SK-N-SH (cell line): ENCODE measurements at regions not wholly inside any gene's neighbourhood (a gene's known extent, or its start where the extent isn't known, plus 50 kb on each side); places are given as distances from the start of the nearest gene placed in this dataset.

ENCODE experiments used
- CTCF ChIA-PET: fragments of 300-600, 350-600 bp; formaldehyde crosslinking; extraction: SDS; loops from one replicate; lab custom pipeline; 2021; lab: Yijun Ruan, JAX
- POLR2A ChIA-PET: fragments of 350-600 bp; sonication (Branson Sonifier 250); formaldehyde crosslinking; extraction: SDS; loops from one replicate; lab custom pipeline; 2020; ENCODE audit warnings: antibody characterized with exemption, inconsistent platforms; lab: Yijun Ruan, JAX
- DNase-seq: peaks from one replicate; pipeline ENCODE4 v3.0.0; 2012
- H2AFZ ChIP-seq: fragments of 200-600 bp; sonication (generic); 2 replicates; pipeline ENCODE4 v1.8.1; 2016; ENCODE audit warnings: antibody characterized with exemption, mild to moderate bottlenecking, low read depth
- H3F3A ChIP-seq: fragments of 200-600 bp; sonication (generic); replicated peaks from 2 replicates; pipeline ENCODE3; 2016; ENCODE audit warnings: antibody characterized with exemption, mild to moderate bottlenecking; ENCODE audit not compliant: insufficient read depth
- H3K27ac ChIP-seq, 2 experiments: fragments of 200-500 bp in 1 of 2; fragments of 200-600 bp in 1 of 2; sonication (Bioruptor generic) in 1 of 2; sonication (generic), shearing (Covaris generic) in 1 of 2; 2 replicates each; pipeline versions ENCODE4 v1.5.1 to v1.6.1; 2014 to 2016; ENCODE audit warnings: low read depth in 2 of 2, inconsistent platforms in 1 of 2, low read length in 1 of 2, mild to moderate bottlenecking in 1 of 2, mixed read lengths in 1 of 2
- H3K27me3 ChIP-seq: fragments of 200-600 bp; sonication (generic), shearing (Covaris generic); 2 replicates; pipeline ENCODE4 v1.6.1; 2016; ENCODE audit warnings: mixed run types; ENCODE audit not compliant: insufficient read depth
- H3K36me3 ChIP-seq, 2 experiments: fragments of 200-500 bp in 1 of 2; fragments of 200-600 bp in 1 of 2; sonication (Bioruptor generic) in 1 of 2; sonication (generic) in 1 of 2; replicated peaks in 1 of 2; 2 replicates each; pipeline versions ENCODE3 to v1.5.1; 2014 to 2016; ENCODE audit warnings: low read length in 1 of 2, mild to moderate bottlenecking in 1 of 2; ENCODE audit not compliant: insufficient read depth in 2 of 2, control insufficient read depth in 1 of 2
- H3K4me1 ChIP-seq, 2 experiments: fragments of 200-500 bp in 1 of 2; fragments of 200-600 bp in 1 of 2; sonication (Bioruptor generic) in 1 of 2; sonication (generic), shearing (Covaris generic) in 1 of 2; 2 replicates each; pipeline versions ENCODE4 v1.5.1 to v1.6.1; 2014 to 2016; ENCODE audit warnings: low read depth in 1 of 2, low read length in 1 of 2, mixed run types in 1 of 2; ENCODE audit not compliant: insufficient read depth in 2 of 2, control insufficient read depth in 1 of 2
- H3K4me2 ChIP-seq: fragments of 200-600 bp; sonication (generic), shearing (Covaris generic); 2 replicates; pipeline ENCODE4 v1.6.1; 2017; ENCODE audit warnings: mixed run types
- H3K4me3 ChIP-seq, 2 experiments: fragments of 200-500 bp in 1 of 2; fragments of 200-600 bp in 1 of 2; sonication (Bioruptor generic) in 1 of 2; sonication (generic), shearing (Covaris generic) in 1 of 2; 2 replicates each; pipeline versions ENCODE4 v1.5.1 to v1.8.1; 2014 to 2016; ENCODE audit warnings: low read depth in 2 of 2, inconsistent platforms in 1 of 2, low read length in 1 of 2, mild to moderate bottlenecking in 1 of 2, mixed read lengths in 1 of 2, moderate library complexity in 1 of 2
- H3K79me2 ChIP-seq: fragments of 200-600 bp; sonication (generic); 2 replicates; pipeline ENCODE4 v1.8.1; 2017; ENCODE audit warnings: mild to moderate bottlenecking; ENCODE audit not compliant: insufficient read depth
- H3K9ac ChIP-seq: fragments of 200-600 bp; sonication (generic); 2 replicates; pipeline ENCODE4 v1.6.1; 2017; ENCODE audit warnings: mixed run types
- H3K9me2 ChIP-seq: fragments of 200-600 bp; sonication (generic); 2 replicates; pipeline ENCODE4 v1.6.1; 2017; ENCODE audit warnings: mixed run types
- H3K9me3 ChIP-seq: fragments of 200-600 bp; sonication (generic); 2 replicates; pipeline ENCODE4 v1.6.1; 2017; ENCODE audit warnings: mixed run types, mild to moderate bottlenecking, moderate library complexity
- H4K20me1 ChIP-seq: fragments of 200-600 bp; sonication (generic); 2 replicates; pipeline ENCODE4 v1.6.1; 2017; ENCODE audit warnings: mild to moderate bottlenecking, mixed run types; ENCODE audit not compliant: insufficient read depth
- CHD2 ChIP-seq: fragments of 150-350 bp; IDR thresholded peaks from 2 replicates; pipeline ENCODE4 v1.6.1; 2018; ENCODE audit warnings: low read length; ENCODE audit not compliant: partially characterized antibody
- EP300 ChIP-seq, 2 experiments: IDR thresholded peaks; 2 replicates each; pipeline versions ENCODE4 v1.4.0 to v1.6.1; 2012; ENCODE audit warnings: borderline replicate concordance in 1 of 2, low read depth in 1 of 2, low read length in 1 of 2
- GABPA ChIP-seq: IDR thresholded peaks from 2 replicates; pipeline ENCODE4 v1.4.0; 2012; ENCODE audit warnings: low read depth, mild to moderate bottlenecking
- MAX ChIP-seq: IDR thresholded peaks from 2 replicates; pipeline ENCODE4 v1.4.0; 2012; ENCODE audit warnings: low read depth
- NFIC ChIP-seq: IDR thresholded peaks from 2 replicates; pipeline ENCODE4 v1.4.0; 2012; ENCODE audit warnings: borderline replicate concordance
- POLR2AphosphoS5 ChIP-seq: IDR thresholded peaks from 2 replicates; pipeline ENCODE4 v1.6.1; 2012; ENCODE audit warnings: low read depth, low read length
- REST ChIP-seq: IDR thresholded peaks from 2 replicates; pipeline ENCODE4 v1.6.1; 2012; ENCODE audit warnings: mild to moderate bottlenecking, low read depth, low read length, moderate library complexity
- RFX5 ChIP-seq: IDR thresholded peaks from 2 replicates; pipeline ENCODE4 v1.6.1; 2012; ENCODE audit warnings: mild to moderate bottlenecking, improper control_type of control experiment, low read length
- RXRA ChIP-seq: IDR thresholded peaks from 2 replicates; pipeline ENCODE4 v1.4.0; 2012; ENCODE audit warnings: low read depth, mild to moderate bottlenecking, borderline replicate concordance
- SIN3A ChIP-seq: IDR thresholded peaks from 2 replicates; pipeline ENCODE4 v1.6.1; 2012; ENCODE audit warnings: low read depth, mild to moderate bottlenecking, low read length, moderate library complexity, borderline replicate concordance
- TAF1 ChIP-seq: IDR thresholded peaks from 2 replicates; pipeline ENCODE4 v1.6.1; 2012; ENCODE audit warnings: low read depth, mild to moderate bottlenecking, low read length, moderate library complexity, borderline replicate concordance
- TCF12 ChIP-seq: IDR thresholded peaks from 2 replicates; pipeline ENCODE4 v1.4.0; 2012
- TEAD4 ChIP-seq: IDR thresholded peaks from 2 replicates; pipeline ENCODE4 v1.4.0; 2012; ENCODE audit warnings: mild to moderate bottlenecking, borderline replicate concordance; ENCODE audit not compliant: insufficient read depth
- YY1 ChIP-seq: IDR thresholded peaks from 2 replicates; pipeline ENCODE4 v1.4.0; 2012; ENCODE audit warnings: low read depth, mild to moderate bottlenecking
- WGBS: methylation state at CpG from one replicate; pipeline ENCODE4 v1.1.6; 2017; ENCODE audit warnings: low lambda C conversion rate; 5-methylcytosine and 5-hydroxymethylcytosine counted together

- no peak for TF ChIP-seq REST
- TF ChIP-seq TAF1, result no peak
These were observed 56.7 kb upstream of the MYCN start (continued) for GRCh38 chr2:15883684-15884083.

GRCh38 chr2:15884790-15885189 is 55.6 kb upstream of the MYCN start:
- TF ChIP-seq CHD2 (no peak), RFX5 (no peak), GABPA (no peak), EP300 (IDR thresholded peaks at IDR 0.05; ENCODE audit: borderline replicate concordance in 1 of 2, low read depth in 1 of 2, low read length in 1 of 2) (no peak), YY1 (no peak), TCF12 (no peak)
- Histone ChIP-seq H3K79me2 (no peaks in the 10 kb centered on the region), H3F3A (no peaks in the 10 kb centered on the region), H3K9me3 (no peaks in the 10 kb centered on the region), H3K4me1 (peaks cover 0 to 20% of the 10 kb centered on the region in 2 experiments; a peak in 1 of 4 replicates), H3K9me2 (0 out of 2 replicates have a peak, but pooled peaks cover 5% of the 10 kb centered on the region), H3K36me3 (no peaks in the 10 kb centered on the region), H3K9ac (no peak overlapping the region), H4K20me1 (no peaks in the 10 kb centered on the region), H3K4me3 (no peak overlapping the region), H3K27me3 (no peaks in the 10 kb centered on the region), H3K4me2 (no peak overlapping the region), H2AFZ (no peak overlapping the region), H3K27ac (no peak overlapping the region)
- POLR2A ChIA-PET, result no interaction called here
- no peak for DNase-seq
- CTCF ChIA-PET, result interaction anchor here (1.2 kb wide), 1 partner anchor 9 kb away, joined by 3 read pairs; no protein-coding TSS in a partner anchor
- WGBS, result 42% methylated on average over 2 of the region's 2 CpGs

- Histone ChIP-seq H3K9ac (no peak overlapping the region), H3K9me2 (0 out of 2 replicates have a peak, but pooled peaks cover 5% of the 10 kb centered on the region), H3K79me2 (no peaks in the 10 kb centered on the region), H3K4me3 (no peak overlapping the region), H3K36me3 (no peaks in the 10 kb centered on the region), H3K4me2 (no peak overlapping the region), H3F3A (no peaks in the 10 kb centered on the region), H3K4me1 (peaks cover 0 to 33% of the 10 kb centered on the region in 2 experiments; a peak in 1 of 4 replicates), H3K27me3 (no peaks in the 10 kb centered on the region), H3K27ac (no peak overlapping the region; a peak in 1 of 4 replicates), H3K9me3 (no peaks in the 10 kb centered on the region), H4K20me1 (no peaks in the 10 kb centered on the region), H2AFZ (no peak overlapping the region)
- whole genome bisulfite sequencing, result 43% methylated on average over 6 of the region's 6 CpGs
- TF ChIP-seq RXRA (no peak), REST (no peak), TAF1 (no peak), MAX (no peak), NFIC (no peak), TEAD4 (no peak), POLR2AphosphoS5 (no peak), TCF12 (no peak), SIN3A (no peak)
- CTCF ChIA-PET, result interaction anchor here (0.7 to 2.0 kb wide), 2 partner anchors 14 to 32 kb away, joined by 4 to 7 read pairs; no protein-coding TSS in a partner anchor
- DNase-seq, result no peak
- POLR2A ChIA-PET, result no interaction called here
These were observed 54.1 kb upstream of the MYCN start for GRCh38 chr2:15886231-15886630.
